ENCODE measurements at regions not wholly inside any gene's neighbourhood (a gene's known extent, or its start where the extent isn't known, plus 50 kb on each side); places are given as distances from the start of the nearest gene placed in this dataset.
"Not testable (repeated sequence)": the region's sequence is repeated elsewhere in the genome, so short reads cannot be mapped to it uniquely, and the experiment has no call there.

DNA sequence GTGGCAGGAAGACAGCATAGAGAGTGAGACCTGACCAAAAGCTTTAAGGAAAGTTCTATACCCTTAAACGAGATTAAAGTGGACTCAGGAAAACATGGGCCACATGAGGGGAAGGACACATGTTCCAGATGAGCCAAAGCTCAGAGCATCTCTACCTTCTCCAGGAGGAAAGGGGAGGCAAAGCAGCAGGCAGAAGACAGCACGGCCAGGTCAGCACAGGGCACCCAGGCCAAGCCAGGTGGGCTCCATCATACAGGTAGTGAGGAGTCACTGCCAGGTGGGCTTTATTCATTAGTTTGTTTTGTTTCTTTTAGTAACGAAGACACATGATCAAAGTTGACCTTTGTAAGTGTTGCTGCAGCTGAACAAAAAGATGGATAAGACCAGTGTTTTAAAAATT lies 1617.6 kb downstream of the SPATA31A7 start:
- not testable (repeated sequence) for TF ChIP-seq POLR2AphosphoS5 (IDR thresholded peaks at IDR 0.05; ENCODE audit: insufficient read depth in 1 of 2, low read depth in 1 of 2); CTCF (IDR thresholded peaks at IDR 0.05)
